Mesenchymal stem cell (in vitro differentiated cells and primary cell): ENCODE measurements at regions not wholly inside any gene's neighbourhood (a gene's known extent, or its start where the extent isn't known, plus 50 kb on each side); places are given as distances from the start of the nearest gene placed in this dataset.

Experiments
- DNase-seq: peaks from one replicate; pipeline ENCODE4 v3.0.0-alpha.2; 2013
- H2AFZ ChIP-seq: one replicate; pipeline ENCODE4 v1.6.1; 2013; ENCODE audit warnings: low read depth, mild to moderate bottlenecking, control low read depth, inconsistent platforms, low read length, moderate library complexity
- H2AK5ac ChIP-seq: 2 replicates; pipeline ENCODE4 v1.6.1; 2013; ENCODE audit warnings: low read length, moderate library complexity, mild to moderate bottlenecking, inconsistent platforms; ENCODE audit not compliant: severe bottlenecking
- H2BK120ac ChIP-seq: one replicate; pipeline ENCODE4 v1.6.1; 2013; ENCODE audit warnings: low read depth, mild to moderate bottlenecking, inconsistent platforms, low read length, moderate library complexity
- H2BK12ac ChIP-seq, 2 experiments: one replicate each; pipeline ENCODE4 v1.6.1; 2013; ENCODE audit warnings: inconsistent platforms in 2 of 2, low read length in 2 of 2, mild to moderate bottlenecking in 2 of 2, moderate library complexity in 2 of 2, control low read depth in 1 of 2
- H2BK15ac ChIP-seq: one replicate; pipeline ENCODE4 v1.6.1; 2013; ENCODE audit warnings: mild to moderate bottlenecking, low read depth, inconsistent platforms; ENCODE audit not compliant: poor library complexity, severe bottlenecking
- H2BK5ac ChIP-seq: 2 replicates; pipeline ENCODE4 v1.6.1; 2013; ENCODE audit warnings: low read depth, mild to moderate bottlenecking, low read length, control low read depth, inconsistent platforms; ENCODE audit not compliant: poor library complexity, severe bottlenecking
- H3K14ac ChIP-seq, 2 experiments: one replicate each; pipeline ENCODE4 v1.6.1; 2013; ENCODE audit warnings: inconsistent platforms in 2 of 2, low read length in 2 of 2, control low read depth in 1 of 2, mild to moderate bottlenecking in 1 of 2, moderate library complexity in 1 of 2
- H3K18ac ChIP-seq, 2 experiments: one replicate each; pipeline ENCODE4 v1.6.1; 2013; ENCODE audit warnings: inconsistent platforms in 2 of 2, low read length in 2 of 2, control low read depth in 1 of 2, low read depth in 1 of 2, mild to moderate bottlenecking in 1 of 2
- H3K23ac ChIP-seq, 2 experiments: one replicate each; pipeline ENCODE4 v1.6.1; 2013; ENCODE audit warnings: inconsistent platforms in 2 of 2, low read length in 2 of 2, mild to moderate bottlenecking in 2 of 2, moderate library complexity in 2 of 2, control low read depth in 1 of 2
- H3K27ac ChIP-seq: 2 replicates; pipeline ENCODE4 v1.5.1; 2013; ENCODE audit warnings: mild to moderate bottlenecking, moderate library complexity, low read length, control low read depth, inconsistent platforms; ENCODE audit not compliant: poor library complexity, severe bottlenecking
- H3K27me3 ChIP-seq, 2 experiments: 2 replicates each; pipeline versions ENCODE4 v1.6.1 to v1.7.0; 2013; ENCODE audit warnings: low read length in 2 of 2, mild to moderate bottlenecking in 2 of 2, moderate library complexity in 2 of 2, control low read depth in 1 of 2, inconsistent platforms in 1 of 2; ENCODE audit not compliant: control insufficient read depth in 1 of 2, insufficient read depth in 1 of 2
- H3K36me3 ChIP-seq, 2 experiments: 2 replicates each; pipeline versions ENCODE4 v1.6.1 to v1.7.0; 2013; ENCODE audit warnings: low read length in 2 of 2, control low read depth in 1 of 2, inconsistent platforms in 1 of 2, low read depth in 1 of 2, mild to moderate bottlenecking in 1 of 2; ENCODE audit not compliant: insufficient read depth in 2 of 2, control insufficient read depth in 1 of 2
- H3K4ac ChIP-seq, 2 experiments: one replicate each; pipeline ENCODE4 v1.6.1; 2013; ENCODE audit warnings: inconsistent platforms in 2 of 2, low read length in 2 of 2, mild to moderate bottlenecking in 2 of 2, moderate library complexity in 2 of 2, control low read depth in 1 of 2, low read depth in 1 of 2
- H3K4me1 ChIP-seq: 2 replicates; pipeline ENCODE4 v1.6.1; 2013; ENCODE audit warnings: low read depth, low read length, control low read depth; ENCODE audit not compliant: control insufficient read depth, insufficient read depth
- H3K4me2 ChIP-seq: 2 replicates; pipeline ENCODE4 v1.6.1; 2013; ENCODE audit warnings: low read length, mild to moderate bottlenecking, inconsistent platforms; ENCODE audit not compliant: poor library complexity, severe bottlenecking
- H3K4me3 ChIP-seq, 2 experiments: 2 replicates each; pipeline versions ENCODE4 v1.5.1 to v1.7.0; 2013; ENCODE audit warnings: low read length in 2 of 2, mild to moderate bottlenecking in 2 of 2, control low read depth in 1 of 2, low read depth in 1 of 2; ENCODE audit not compliant: insufficient read depth in 1 of 2
- H3K79me1 ChIP-seq: replicated peaks from 2 replicates; pipeline ENCODE4 v1.6.1; 2013; ENCODE audit warnings: mild to moderate bottlenecking, control low read depth, low read length, inconsistent platforms; ENCODE audit not compliant: poor library complexity, severe bottlenecking
- H3K9ac ChIP-seq: 2 replicates; pipeline ENCODE4 v1.7.0; 2013; ENCODE audit warnings: mild to moderate bottlenecking, low read length, moderate library complexity
- H3K9me3 ChIP-seq: 2 replicates; pipeline ENCODE4 v1.7.0; 2013; ENCODE audit warnings: mild to moderate bottlenecking, low read length; ENCODE audit not compliant: control insufficient read depth
- H4K8ac ChIP-seq: one replicate; pipeline ENCODE4 v1.6.1; 2013; ENCODE audit warnings: inconsistent platforms, mild to moderate bottlenecking, low read length, moderate library complexity
- H4K91ac ChIP-seq: one replicate; pipeline ENCODE4 v1.6.1; 2013; ENCODE audit warnings: mild to moderate bottlenecking, low read length, inconsistent platforms
- WGBS: methylation state at CpG from one replicate; pipeline ENCODE4 v1.1.7; 2013; ENCODE audit warnings: mixed read lengths; 5-methylcytosine and 5-hydroxymethylcytosine counted together

GRCh38 chr6:90431576-90431975 is 134.9 kb upstream of the BACH2 start:
- Histone ChIP-seq H3K79me1 (no peaks in the 10 kb centered on the region), H2BK5ac (no peak overlapping the region), H3K14ac (no peak overlapping the region), H2BK120ac (no peak overlapping the region), H3K36me3 (no peaks in the 10 kb centered on the region), H2AK5ac (no peak overlapping the region), H2BK15ac (no peak overlapping the region), H3K4me3 (no peak overlapping the region), H2AFZ (no peak overlapping the region), H3K9ac (no peak overlapping the region), H3K4me2 (no peak overlapping the region), H3K27ac (no peak overlapping the region), H3K4me1 (no peaks in the 10 kb centered on the region), H2BK12ac (no peak overlapping the region), H4K8ac (no peak overlapping the region), H3K27me3 (no peaks in the 10 kb centered on the region), H3K23ac (no peak overlapping the region), H3K9me3 (peaks cover 24% of the 10 kb centered on the region), H4K91ac (no peak overlapping the region), H3K4ac (no peak overlapping the region), H3K18ac (no peak overlapping the region)
- DNase-seq = no peak

GRCh38 chr6:90429713-90430112 is 133.1 kb upstream of the BACH2 start:
- Histone ChIP-seq H2BK15ac (no peak overlapping the region), H4K91ac (no peak overlapping the region), H3K14ac (no peak overlapping the region), H3K27me3 (no peaks in the 10 kb centered on the region), H2AFZ (no peak overlapping the region), H2AK5ac (no peak overlapping the region), H3K4me2 (no peak overlapping the region), H3K9ac (no peak overlapping the region), H3K4ac (no peak overlapping the region), H2BK120ac (no peak overlapping the region), H3K27ac (no peak overlapping the region), H3K23ac (no peak overlapping the region), H4K8ac (no peak overlapping the region), H3K4me3 (no peak overlapping the region), H3K79me1 (no peaks in the 10 kb centered on the region), H2BK5ac (no peak overlapping the region), H3K36me3 (no peaks in the 10 kb centered on the region), H3K18ac (no peak overlapping the region), H3K4me1 (no peaks in the 10 kb centered on the region), H3K9me3 (peaks cover 24% of the 10 kb centered on the region), H2BK12ac (no peak overlapping the region)
- DNase-seq = peak; percentile 24

- Histone ChIP-seq H3K27ac (no peak overlapping the region), H2BK120ac (no peak overlapping the region), H2BK15ac (no peak overlapping the region), H3K9me3 (peaks cover 21% of the 10 kb centered on the region), H4K91ac (no peak overlapping the region), H2BK5ac (no peak overlapping the region), H4K8ac (no peak overlapping the region), H3K4me3 (no peak overlapping the region), H3K18ac (no peak overlapping the region), H3K4ac (no peak overlapping the region), H2AFZ (no peak overlapping the region), H3K14ac (no peak overlapping the region), H2BK12ac (no peak overlapping the region), H3K9ac (no peak overlapping the region), H3K4me2 (no peak overlapping the region), H3K27me3 (no peaks in the 10 kb centered on the region), H3K79me1 (no peaks in the 10 kb centered on the region), H3K4me1 (no peaks in the 10 kb centered on the region), H3K23ac (no peak overlapping the region), H2AK5ac (no peak overlapping the region), H3K36me3 (no peaks in the 10 kb centered on the region)
- 86% methylated on average over 1 of the region's 1 CpG for WGBS
- DNase-seq = no peak
These were observed 131.9 kb upstream of the BACH2 start for GRCh38 chr6:90428514-90428913.

- H2BK5ac ChIP-seq = no peak overlapping the region
- no peak for DNase-seq
- H3K27me3 ChIP-seq = peaks cover 0 to 6% of the 10 kb centered on the region in 2 experiments
- H2AK5ac ChIP-seq = no peak overlapping the region
- no peak overlapping the region for H3K14ac ChIP-seq
- no peaks in the 10 kb centered on the region for H3K79me1 ChIP-seq
- no peak overlapping the region for H4K91ac ChIP-seq
- H3K23ac ChIP-seq = no peak overlapping the region
- H3K9ac ChIP-seq = no peak overlapping the region
- no peak overlapping the region for H3K4me2 ChIP-seq
- H2AFZ ChIP-seq = no peak overlapping the region
- H4K8ac ChIP-seq = no peak overlapping the region
- no peak overlapping the region for H3K4ac ChIP-seq
- no peak overlapping the region for H3K18ac ChIP-seq
- no peak overlapping the region for H3K4me3 ChIP-seq
- no peak overlapping the region for H2BK120ac ChIP-seq
- H3K4me1 ChIP-seq = no peaks in the 10 kb centered on the region
- WGBS = 86% methylated on average over 5 of the region's 5 CpGs
- H3K27ac ChIP-seq = no peak overlapping the region
- no peak overlapping the region for H2BK12ac ChIP-seq
- H3K36me3 ChIP-seq = no peaks in the 10 kb centered on the region
- peaks cover 18% of the 10 kb centered on the region for H3K9me3 ChIP-seq
- no peak overlapping the region for H2BK15ac ChIP-seq
These were observed 128.6 kb upstream of the BACH2 start for GRCh38 chr6:90425161-90425641.
